ENCODE measurements at regions not wholly inside any gene's neighbourhood (a gene's known extent, or its start where the extent isn't known, plus 50 kb on each side); places are given as distances from the start of the nearest gene placed in this dataset.

DNA sequence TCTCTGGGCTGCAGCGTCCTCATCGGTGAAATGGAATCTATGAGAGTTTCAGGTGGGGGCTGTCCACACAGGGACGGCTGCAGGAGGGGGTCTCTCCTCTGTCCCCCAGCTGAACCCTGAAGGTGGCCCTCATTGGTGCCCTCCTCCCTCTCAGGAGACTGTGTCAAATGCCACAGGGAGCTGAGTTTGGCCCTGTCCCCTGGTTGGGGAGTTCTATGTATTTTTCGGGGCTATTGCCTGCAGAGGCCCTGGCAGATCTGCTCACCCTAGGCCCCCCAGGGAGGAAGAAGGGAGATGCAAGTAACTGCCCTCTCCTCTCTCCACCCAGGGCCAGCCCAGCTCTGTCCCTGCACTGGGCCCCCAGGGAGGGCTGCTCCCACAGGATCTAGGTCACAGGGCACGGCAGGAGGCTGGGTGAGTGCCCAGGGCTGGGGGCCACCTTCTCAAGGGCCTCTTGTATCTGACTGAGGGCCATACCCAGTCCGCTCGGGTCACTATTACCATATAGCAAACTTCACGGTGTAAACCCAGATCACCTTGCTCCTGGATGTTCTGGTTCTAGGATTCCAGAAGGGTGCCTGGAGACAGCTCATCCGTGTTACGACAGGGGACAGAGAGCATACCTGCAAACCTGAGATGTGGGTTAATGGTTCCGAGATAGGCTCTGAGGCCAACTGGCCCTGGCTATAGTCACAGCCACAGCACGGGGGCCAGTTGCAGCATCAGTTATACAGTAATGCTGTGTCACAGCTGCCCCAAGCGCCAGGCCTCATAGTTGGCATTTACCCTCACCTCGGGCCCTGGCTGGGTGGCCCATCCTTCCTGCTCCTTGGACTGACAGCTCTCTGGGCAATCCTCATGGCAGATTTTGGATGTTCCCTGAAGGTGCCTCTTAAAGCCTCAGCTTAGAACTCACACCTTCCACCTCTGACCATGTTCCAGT is 102.4 kb upstream of the PRR23E start:
- DNase-seq (ENCODE audit: low spot score), result no peak

DNA sequence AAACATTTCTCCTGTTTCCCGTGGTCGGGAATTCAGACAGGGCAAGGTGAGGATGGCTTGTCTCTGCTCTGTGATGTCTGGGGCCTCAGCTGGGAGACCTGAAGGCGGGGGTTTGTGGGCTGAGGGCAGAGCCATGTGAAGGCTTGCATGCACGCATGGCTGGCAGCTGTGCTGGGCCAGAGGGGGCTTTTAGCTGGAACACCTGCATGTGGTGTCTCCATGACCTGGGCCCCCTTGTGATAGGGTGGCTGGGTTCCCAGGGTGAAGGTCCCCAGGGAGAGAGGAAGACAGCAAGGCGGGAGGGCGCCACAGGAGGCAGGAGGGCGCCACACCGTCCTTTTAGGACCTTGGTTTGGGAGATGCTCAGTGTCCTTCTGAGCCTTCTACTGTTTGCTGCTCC is 101.6 kb upstream of the PRR23E start:
- DNase-seq (ENCODE audit: low spot score), result no peak

DNA sequence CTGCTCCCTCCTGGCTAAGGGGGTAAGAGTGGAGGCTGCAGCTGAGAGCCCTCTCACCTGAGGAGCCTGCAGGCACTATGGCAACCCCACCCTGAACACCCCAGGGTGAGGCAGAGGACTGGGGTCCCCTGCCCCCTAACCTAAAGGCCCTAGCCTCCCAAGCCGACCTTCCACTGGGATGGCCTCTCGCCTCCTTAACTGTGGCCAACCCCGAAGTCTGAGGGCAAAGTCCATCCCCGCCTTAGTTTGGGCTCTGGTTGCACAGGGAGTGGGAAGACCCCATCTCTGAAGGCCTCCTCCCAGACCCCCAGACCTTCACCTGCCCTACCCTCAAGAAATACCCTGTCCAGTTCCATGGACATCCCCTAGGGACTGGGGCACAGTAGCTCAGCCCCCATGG is 100.6 kb upstream of the PRR23E start:
- no peak for DNase-seq (ENCODE audit: low spot score)

DNA sequence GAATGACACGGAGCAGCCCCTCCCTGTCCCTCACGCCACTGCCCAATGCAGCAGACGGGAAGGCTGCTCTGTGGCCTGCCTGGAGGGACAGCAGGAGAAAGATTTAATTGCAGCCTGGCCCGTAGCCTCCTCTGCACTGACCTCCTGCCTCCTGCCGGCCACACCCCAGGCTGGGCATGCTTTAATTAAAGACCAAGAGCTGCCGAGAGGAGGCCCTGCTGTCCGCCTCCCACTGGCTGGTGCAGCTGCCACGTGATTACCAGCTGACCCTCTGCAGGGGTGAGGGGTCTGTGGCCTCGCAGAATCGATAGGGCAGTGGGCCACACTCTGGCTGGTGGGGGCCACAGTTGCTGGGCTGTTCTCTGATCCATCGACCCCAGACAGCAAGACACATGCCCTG is 100.2 kb upstream of the PRR23E start:
- DNase-seq (ENCODE audit: low spot score), result no peak

- DNase-seq (ENCODE audit: low spot score), result no peak
Observed at GRCh38 chr3:127093312-127093711, 99.6 kb upstream of the PRR23E start.

- DNase-seq (ENCODE audit: low spot score), result no peak
Observed at GRCh38 chr3:127095774-127096173, 97.2 kb upstream of the PRR23E start.

DNA sequence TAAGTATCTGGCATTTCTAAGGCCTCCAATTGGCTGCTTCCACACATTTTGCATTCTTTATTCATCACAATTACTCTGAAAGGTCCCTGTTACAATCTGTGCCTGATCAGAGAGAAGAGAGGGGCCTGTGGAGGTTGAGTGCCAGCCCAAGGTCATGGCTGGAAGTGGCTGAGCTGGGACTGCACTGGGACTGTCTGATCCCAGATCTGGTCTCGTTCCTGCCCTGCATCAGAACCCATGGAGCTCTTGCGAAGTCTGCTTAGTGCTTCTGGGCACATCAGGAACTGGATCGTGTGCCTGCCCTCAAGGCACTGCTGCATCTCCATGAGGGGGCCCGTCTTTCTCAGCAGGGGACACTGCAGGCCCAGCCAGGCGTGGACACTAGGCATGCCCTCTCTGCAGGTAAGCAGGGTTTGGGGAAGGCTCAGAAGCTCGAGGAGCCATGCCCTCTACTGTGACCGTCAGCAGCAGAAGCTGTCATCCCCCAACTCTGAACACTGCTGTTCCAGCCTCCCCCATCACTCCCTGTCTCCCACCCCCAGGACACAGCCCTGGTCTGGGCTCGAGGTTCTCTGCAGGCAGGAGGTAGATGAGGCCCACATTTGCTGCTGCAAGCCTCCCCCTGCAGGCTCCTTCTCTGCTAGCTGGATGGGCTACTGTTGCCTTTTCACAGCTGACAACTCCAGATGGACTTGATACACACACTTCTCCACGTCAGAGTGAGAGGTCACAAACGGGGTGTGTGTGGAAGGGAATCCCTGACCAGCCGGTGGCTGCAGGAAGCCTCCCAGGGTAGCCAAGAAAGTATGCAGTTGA is 96.5 kb upstream of the PRR23E start:
- no peak for DNase-seq (ENCODE audit: low spot score)

GRCh38 chr3:127097072-127097405 is 95.9 kb upstream of the PRR23E start:
- DNase-seq (ENCODE audit: low spot score), result no peak

- DNase-seq (ENCODE audit: low spot score), result no peak
Observed at GRCh38 chr3:127097481-127097880, 95.5 kb upstream of the PRR23E start.

DNA sequence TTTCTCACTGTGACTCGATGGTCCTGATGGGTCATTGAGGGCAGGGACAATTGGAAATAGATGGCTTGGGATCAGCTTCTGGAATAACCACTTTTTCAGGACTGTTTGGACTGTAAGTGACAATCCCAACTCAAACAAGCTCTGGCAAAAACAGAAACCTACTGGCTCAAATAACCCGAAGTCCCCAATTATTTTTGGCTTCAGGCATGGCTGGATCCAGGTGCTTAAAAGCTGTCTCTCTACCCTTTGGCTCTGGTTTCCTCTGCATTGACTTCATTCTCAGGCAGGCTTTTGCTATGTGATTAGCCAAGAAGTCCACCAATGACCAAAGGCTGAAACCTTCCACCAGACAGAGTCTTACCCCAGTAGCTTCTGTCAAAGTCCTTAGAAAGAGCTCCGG is 92.9 kb upstream of the PRR23E start:
- no peak for DNase-seq (ENCODE audit: low spot score)

GRCh38 chr3:127100459-127101410 is 92.2 kb upstream of the PRR23E start:
- no peak for DNase-seq (ENCODE audit: low spot score)

- no peak for DNase-seq (ENCODE audit: low spot score)
Observed at GRCh38 chr3:127101411-127102187, 91.3 kb upstream of the PRR23E start.

DNA sequence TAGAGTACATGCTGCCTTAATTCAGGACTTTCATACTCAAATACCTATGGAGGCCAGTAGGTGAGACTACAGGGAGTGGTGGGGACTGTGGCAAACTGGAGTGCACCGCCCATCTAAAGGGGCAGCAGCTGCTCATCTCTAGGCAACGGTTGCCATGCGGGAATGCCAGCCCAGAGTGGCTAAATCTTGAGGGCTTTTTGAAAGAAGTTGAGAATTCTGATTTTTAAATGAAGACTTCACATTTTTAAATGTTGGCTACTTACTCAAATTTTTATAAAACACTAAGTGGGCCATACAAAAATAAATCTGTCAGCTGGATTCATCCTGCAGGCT is 90.8 kb upstream of the PRR23E start:
- DNase-seq (ENCODE audit: low spot score), result no peak

GRCh38 chr3:127102587-127102986 is 90.3 kb upstream of the PRR23E start:
- no peak for DNase-seq (ENCODE audit: low spot score)

DNA sequence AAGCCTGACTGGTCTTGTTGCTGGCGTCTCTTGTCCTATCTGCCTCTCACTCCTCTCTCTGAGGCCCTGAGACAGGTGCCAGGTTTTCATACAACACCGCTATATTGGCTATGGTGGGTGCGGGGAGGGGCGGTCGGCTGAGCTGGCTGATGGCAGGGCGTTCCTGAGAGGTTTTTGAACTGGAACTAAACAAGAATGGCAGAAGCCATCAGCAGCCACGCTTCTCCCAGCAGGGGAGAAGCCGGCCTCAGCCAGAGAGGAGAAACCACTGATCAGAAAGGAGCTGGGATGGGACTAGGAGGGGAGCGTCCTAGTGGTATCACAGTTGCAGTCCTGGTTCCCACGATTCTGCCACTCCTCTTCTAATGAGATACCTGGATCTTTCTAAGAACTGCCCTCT is 89.9 kb upstream of the PRR23E start:
- DNase-seq (ENCODE audit: low spot score), result no peak

DNA sequence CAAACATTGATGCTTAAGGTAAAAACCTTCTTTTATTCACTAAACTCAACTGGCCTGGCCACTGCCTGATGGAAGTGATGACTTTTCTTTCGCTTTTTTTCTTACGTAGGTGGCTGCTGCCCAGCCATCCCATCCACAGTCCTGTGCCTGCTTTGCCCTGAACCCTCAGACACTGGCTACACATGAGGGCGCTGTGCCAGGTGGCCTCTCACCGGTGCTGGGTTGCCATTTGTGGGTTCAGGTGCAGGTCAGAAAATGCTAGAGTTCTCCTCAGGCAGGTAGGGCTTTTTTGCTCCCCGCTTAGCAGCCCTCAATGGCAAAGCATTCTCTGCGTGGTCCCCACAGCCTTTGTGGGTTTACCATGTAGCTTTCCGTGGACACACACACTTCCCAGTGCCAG is 88.3 kb upstream of the PRR23E start:
- no peak for DNase-seq (ENCODE audit: low spot score)

GRCh38 chr3:127105587-127105986 is 87.3 kb upstream of the PRR23E start:
- DNase-seq (ENCODE audit: low spot score), result no peak

DNA sequence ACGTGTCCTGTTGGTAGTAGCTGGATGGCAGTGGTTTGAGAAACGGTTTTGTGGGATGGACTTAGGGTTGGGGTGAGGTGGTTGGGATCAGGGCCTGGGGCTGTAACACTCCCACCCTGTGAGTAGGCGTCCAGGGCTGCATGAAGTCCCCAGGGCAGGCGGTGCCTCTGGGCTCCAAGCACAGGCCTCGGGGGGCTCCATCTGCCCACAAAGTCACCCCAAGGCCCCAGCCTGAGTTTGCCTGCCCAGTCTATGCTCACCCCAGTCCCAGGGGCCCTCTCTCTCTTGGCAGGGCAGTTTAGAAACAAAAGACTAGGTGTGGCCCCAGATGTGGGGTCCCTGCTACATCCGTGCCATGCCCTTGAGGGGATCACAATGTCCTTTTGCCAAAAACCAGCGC is 86.9 kb upstream of the PRR23E start:
- no peak for DNase-seq (ENCODE audit: low spot score)

- DNase-seq (ENCODE audit: low spot score), result no peak
Observed at GRCh38 chr3:127106456-127106855, 86.5 kb upstream of the PRR23E start.

- DNase-seq (ENCODE audit: low spot score), result no peak
Observed at GRCh38 chr3:127107002-127107401, 85.9 kb upstream of the PRR23E start.

All from D341Med (cell line).